ENCODE measurements at regions not wholly inside any gene's neighbourhood (a gene's known extent, or its start where the extent isn't known, plus 50 kb on each side); places are given as distances from the start of the nearest gene placed in this dataset.
"Not testable (repeated sequence)": the region's sequence is repeated elsewhere in the genome, so short reads cannot be mapped to it uniquely, and the experiment has no call there.

- H3K36me3 ChIP-seq: no peaks in the 10 kb centered on the region
- ATAC-seq: peak in 2 of 4 donors; percentile 64 to 69
- H3K4me3 ChIP-seq: no peak overlapping the region
- DNase-seq: no peak
- no peak for TF ChIP-seq POLR2A (IDR thresholded peaks at IDR 0.05)
- TF ChIP-seq, protein P1, sequence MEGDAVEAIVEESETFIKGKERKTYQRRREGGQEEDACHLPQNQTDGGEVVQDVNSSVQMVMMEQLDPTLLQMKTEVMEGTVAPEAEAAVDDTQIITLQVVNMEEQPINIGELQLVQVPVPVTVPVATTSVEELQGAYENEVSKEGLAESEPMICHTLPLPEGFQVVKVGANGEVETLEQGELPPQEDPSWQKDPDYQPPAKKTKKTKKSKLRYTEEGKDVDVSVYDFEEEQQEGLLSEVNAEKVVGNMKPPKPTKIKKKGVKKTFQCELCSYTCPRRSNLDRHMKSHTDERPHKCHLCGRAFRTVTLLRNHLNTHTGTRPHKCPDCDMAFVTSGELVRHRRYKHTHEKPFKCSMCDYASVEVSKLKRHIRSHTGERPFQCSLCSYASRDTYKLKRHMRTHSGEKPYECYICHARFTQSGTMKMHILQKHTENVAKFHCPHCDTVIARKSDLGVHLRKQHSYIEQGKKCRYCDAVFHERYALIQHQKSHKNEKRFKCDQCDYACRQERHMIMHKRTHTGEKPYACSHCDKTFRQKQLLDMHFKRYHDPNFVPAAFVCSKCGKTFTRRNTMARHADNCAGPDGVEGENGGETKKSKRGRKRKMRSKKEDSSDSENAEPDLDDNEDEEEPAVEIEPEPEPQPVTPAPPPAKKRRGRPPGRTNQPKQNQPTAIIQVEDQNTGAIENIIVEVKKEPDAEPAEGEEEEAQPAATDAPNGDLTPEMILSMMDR (IDR thresholded peaks at IDR 0.05): no peak
- H3K27ac ChIP-seq: no peak overlapping the region
- peaks cover 0 to 3% (median 0%) of the 10 kb centered on the region in 12 donors for H3K9me3 ChIP-seq
- H3K27me3 ChIP-seq: no peaks in the 10 kb centered on the region
- intact Hi-C loops (cut with DNase I): loop anchor here in 1 of 10 donors (10.0 kb wide), 1 partner anchor 265 kb away; no protein-coding TSS in a partner anchor
- WGBS, 4 donors: 54 to 67% (median 63%) methylated on average over 11 to 12 of the region's 12 CpGs
- H3K4me1 ChIP-seq: peaks cover 0 to 2% (median 0%) of the 10 kb centered on the region in 12 donors
Measured at GRCh38 chr19:28999724-29000433, 213.1 kb downstream of the UQCRFS1 start.

DNA sequence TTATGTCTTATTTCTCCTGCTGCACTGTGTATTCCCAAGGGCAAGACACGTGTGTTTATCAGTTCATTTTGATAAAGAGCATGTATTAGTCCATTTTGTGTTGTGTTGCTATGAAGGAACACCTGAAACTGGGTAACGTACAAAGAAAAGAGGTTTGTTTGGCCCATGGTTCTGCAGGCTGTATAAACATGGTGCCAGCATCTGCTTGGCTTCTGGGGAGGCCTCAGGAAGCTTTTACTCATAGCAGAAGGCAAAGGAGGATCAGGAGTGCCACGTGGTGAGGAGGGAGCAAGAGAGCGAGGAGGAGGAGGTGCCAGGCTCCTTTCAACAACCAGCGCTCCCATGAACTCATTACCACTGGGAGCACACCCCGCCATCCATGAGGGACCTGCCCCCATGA, 214.0 kb downstream of the UQCRFS1 start:
- H3K9me3 ChIP-seq: peaks cover 0 to 9% (median 0%) of the 10 kb centered on the region in 12 donors
- WGBS, 4 donors: 73 to 79% (median 76%) methylated on average over 6 of the region's 6 CpGs
- H3K27ac ChIP-seq: no peak overlapping the region
- H3K27me3 ChIP-seq: no peaks in the 10 kb centered on the region
- ATAC-seq (no peak), DNase-seq (no peak)
- H3K4me1 ChIP-seq: peaks cover 0 to 1% (median 0%) of the 10 kb centered on the region in 12 donors
- H3K4me3 ChIP-seq: no peak overlapping the region
- intact Hi-C loops (cut with DNase I): no loop called here
- TF ChIP-seq POLR2A (IDR thresholded peaks at IDR 0.05): no peak
- TF ChIP-seq, protein P1 (IDR thresholded peaks at IDR 0.05): no peak
- no peaks in the 10 kb centered on the region for H3K36me3 ChIP-seq

DNA sequence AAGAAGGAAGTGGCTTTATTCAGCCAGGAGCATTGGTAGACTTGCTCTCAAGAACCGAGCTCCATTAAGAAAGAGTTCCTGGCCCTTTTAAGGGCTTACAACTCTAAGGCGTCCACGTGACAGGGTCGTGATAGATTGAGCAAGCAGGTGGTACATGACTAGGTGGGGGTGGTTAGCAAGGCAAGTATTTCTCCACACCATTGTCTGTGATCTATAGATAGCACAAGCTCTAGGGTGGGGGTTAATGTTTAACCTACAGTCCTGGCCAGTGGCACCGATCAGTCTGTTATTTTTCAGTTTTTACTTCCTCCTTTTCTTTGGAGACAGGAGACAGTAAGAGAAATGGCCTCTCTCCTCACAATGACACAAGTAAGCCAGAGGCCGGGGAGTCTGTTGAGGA, 215.1 kb downstream of the UQCRFS1 start:
- H3K4me3 ChIP-seq; H3K4me1 ChIP-seq; intact Hi-C loops (cut with DNase I); H3K27ac ChIP-seq; H3K27me3 ChIP-seq; DNase-seq; H3K36me3 ChIP-seq; ATAC-seq: not testable (repeated sequence)
- WGBS, 4 donors: 85 to 92% (median 88%) methylated on average over 6 of the region's 6 CpGs
- H3K9me3 ChIP-seq: peaks cover 0 to 20% (median 2%) of the 10 kb centered on the region in 12 donors

DNA sequence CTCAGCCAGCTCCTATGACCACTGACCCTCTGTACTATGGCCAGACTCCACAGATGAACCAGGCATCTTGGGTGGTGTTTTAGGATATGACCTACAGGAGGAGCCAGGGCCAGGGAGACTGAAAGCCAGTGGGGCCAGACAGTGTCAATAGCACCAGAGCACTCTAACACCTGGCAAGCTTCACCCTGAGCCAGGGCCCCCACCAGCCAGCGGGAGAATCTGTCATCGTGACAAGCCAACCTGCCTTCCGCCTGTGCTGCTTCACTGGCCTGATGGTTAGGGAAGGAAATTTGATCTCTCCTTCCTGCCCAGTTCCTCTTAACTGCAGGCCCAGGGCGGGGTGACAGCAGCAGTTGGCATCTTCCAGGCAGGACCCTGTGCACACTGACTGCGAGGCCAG, 222.4 kb downstream of the UQCRFS1 start:
- peaks cover 0 to 4% (median 0%) of the 10 kb centered on the region in 9 donors for H3K27me3 ChIP-seq
- intact Hi-C loops (cut with DNase I): no loop called here
- no peak overlapping the region for H3K4me3 ChIP-seq
- no peaks in the 10 kb centered on the region for H3K36me3 ChIP-seq
- TF ChIP-seq POLR2A (IDR thresholded peaks at IDR 0.05): no peak
- TF ChIP-seq, protein P1 (IDR thresholded peaks at IDR 0.05): no peak
- WGBS, 4 donors: 15 to 58% (median 36%) methylated on average over 5 of the region's 5 CpGs
- peak in 1 of 4 donors; percentile 52 for ATAC-seq
- H3K27ac ChIP-seq: no peak overlapping the region
- peaks cover 0 to 24% (median 2%) of the 10 kb centered on the region in 12 donors for H3K9me3 ChIP-seq
- no peaks in the 10 kb centered on the region for H3K4me1 ChIP-seq
- DNase-seq: no peak

All from heart left ventricle (tissue), 16 donors.